ENCODE measurements at regions not wholly inside any gene's neighbourhood (a gene's known extent, or its start where the extent isn't known, plus 50 kb on each side); places are given as distances from the start of the nearest gene placed in this dataset.

- H3K4me3 ChIP-seq (ENCODE audit: low read depth, low read length) = no peak overlapping the region
Observed at GRCh38 chr18:10207682-10208345, 246.6 kb upstream of the APCDD1 start.

- no peak overlapping the region for H3K4me3 ChIP-seq (ENCODE audit: low read depth, low read length)
Observed at GRCh38 chr18:10209302-10209701, 245.1 kb upstream of the APCDD1 start.

GRCh38 chr18:10210057-10210633, 244.3 kb upstream of the APCDD1 start:
- H3K4me3 ChIP-seq (ENCODE audit: low read depth, low read length) = no peak overlapping the region

- no peak overlapping the region for H3K4me3 ChIP-seq (ENCODE audit: low read depth, low read length)
Observed at GRCh38 chr18:10213526-10213925, 240.9 kb upstream of the APCDD1 start.

GRCh38 chr18:10215446-10215845, 239.0 kb upstream of the APCDD1 start:
- no peak overlapping the region for H3K4me3 ChIP-seq (ENCODE audit: low read depth, low read length)

- no peak overlapping the region for H3K4me3 ChIP-seq (ENCODE audit: low read depth, low read length)
Observed at GRCh38 chr18:10216791-10217190, 237.6 kb upstream of the APCDD1 start.

GRCh38 chr18:10217211-10217610, 237.2 kb upstream of the APCDD1 start:
- no peak overlapping the region for H3K4me3 ChIP-seq (ENCODE audit: low read depth, low read length)

GRCh38 chr18:10225300-10225699, 229.1 kb upstream of the APCDD1 start:
- H3K4me3 ChIP-seq (ENCODE audit: low read depth, low read length) = no peak overlapping the region

- H3K4me3 ChIP-seq (ENCODE audit: low read depth, low read length) = no peak overlapping the region
Observed at GRCh38 chr18:10226971-10227370, 227.5 kb upstream of the APCDD1 start.

- H3K4me3 ChIP-seq (ENCODE audit: low read depth, low read length) = no peak overlapping the region
Observed at GRCh38 chr18:10228326-10228725, 226.1 kb upstream of the APCDD1 start.

- H3K4me3 ChIP-seq (ENCODE audit: low read depth, low read length) = no peak overlapping the region
Observed at GRCh38 chr18:10229458-10229857, 225.0 kb upstream of the APCDD1 start.

GRCh38 chr18:10230072-10230471, 224.4 kb upstream of the APCDD1 start:
- no peak overlapping the region for H3K4me3 ChIP-seq (ENCODE audit: low read depth, low read length)

GRCh38 chr18:10231220-10231619, 223.2 kb upstream of the APCDD1 start:
- no peak overlapping the region for H3K4me3 ChIP-seq (ENCODE audit: low read depth, low read length)

GRCh38 chr18:10232062-10232461, 222.4 kb upstream of the APCDD1 start:
- H3K4me3 ChIP-seq (ENCODE audit: low read depth, low read length) = no peak overlapping the region

GRCh38 chr18:10233082-10233875, 221.2 kb upstream of the APCDD1 start:
- no peak overlapping the region for H3K4me3 ChIP-seq (ENCODE audit: low read depth, low read length)

- H3K4me3 ChIP-seq (ENCODE audit: low read depth, low read length) = no peak overlapping the region
Observed at GRCh38 chr18:10234281-10234680, 220.2 kb upstream of the APCDD1 start.

GRCh38 chr18:10234912-10235660, 219.3 kb upstream of the APCDD1 start:
- H3K4me3 ChIP-seq (ENCODE audit: low read depth, low read length) = no peak overlapping the region

- no peak overlapping the region for H3K4me3 ChIP-seq (ENCODE audit: low read depth, low read length)
Observed at GRCh38 chr18:10235661-10235952, 218.8 kb upstream of the APCDD1 start.

- no peak overlapping the region for H3K4me3 ChIP-seq (ENCODE audit: low read depth, low read length)
Observed at GRCh38 chr18:10239103-10239502, 215.3 kb upstream of the APCDD1 start.

- no peak overlapping the region for H3K4me3 ChIP-seq (ENCODE audit: low read depth, low read length)
Observed at GRCh38 chr18:10239991-10240634, 214.3 kb upstream of the APCDD1 start.

- H3K4me3 ChIP-seq (ENCODE audit: low read depth, low read length) = no peak overlapping the region
Observed at GRCh38 chr18:10240973-10241372, 213.5 kb upstream of the APCDD1 start.

Data from iPS-11a (cell line).